ENCODE measurements at regions not wholly inside any gene's neighbourhood (a gene's known extent, or its start where the extent isn't known, plus 50 kb on each side); places are given as distances from the start of the nearest gene placed in this dataset.
"Not testable (repeated sequence)": the region's sequence is repeated elsewhere in the genome, so short reads cannot be mapped to it uniquely, and the experiment has no call there.

GRCh38 chr7:93810561-93810960 is 80.0 kb downstream of the TFPI2 start:
- no peak for ATAC-seq
- TF ChIP-seq CTCF (IDR thresholded peaks at IDR 0.05) = no peak
- no peak overlapping the region for H3K4me3 Mint-ChIP-seq
- no peaks in the 10 kb centered on the region for H3K9me3 Mint-ChIP-seq
- no peaks in the 10 kb centered on the region for H3K27me3 Mint-ChIP-seq
- ChIA-PET POLR2A (no interaction called here), CTCF (no interaction called here)
- H3K4me1 Mint-ChIP-seq (ENCODE audit: low read depth) = no peaks in the 10 kb centered on the region
- no peaks in the 10 kb centered on the region for H3K36me3 Mint-ChIP-seq (ENCODE audit: low read depth)
- no peak overlapping the region for H3K27ac Mint-ChIP-seq
- no peak for DNase-seq
- intact Hi-C loops (cut with micrococcal nuclease) = no loop called here

- ATAC-seq (no peak), DNase-seq (no peak)
- H3K27ac Mint-ChIP-seq = no peak overlapping the region
- CTCF ChIA-PET = no interaction called here
- H3K9me3 Mint-ChIP-seq = no peaks in the 10 kb centered on the region
- intact Hi-C loops (cut with micrococcal nuclease) = no loop called here
- no peak for TF ChIP-seq CTCF (IDR thresholded peaks at IDR 0.05)
- H3K4me1 Mint-ChIP-seq (ENCODE audit: low read depth) = no peaks in the 10 kb centered on the region
- H3K27me3 Mint-ChIP-seq = no peaks in the 10 kb centered on the region
- H3K36me3 Mint-ChIP-seq (ENCODE audit: low read depth) = no peaks in the 10 kb centered on the region
- H3K4me3 Mint-ChIP-seq = no peak overlapping the region
- POLR2A ChIA-PET = no interaction called here
These were observed 85.8 kb downstream of the TFPI2 start for GRCh38 chr7:93804726-93805125.

GRCh38 chr7:93799750-93800357 is 90.7 kb downstream of the TFPI2 start:
- Mint-ChIP-seq H3K27me3 (no peaks in the 10 kb centered on the region), H3K4me1 (ENCODE audit: low read depth) (no peaks in the 10 kb centered on the region), H3K4me3 (no peak overlapping the region), H3K27ac (no peak overlapping the region), H3K36me3 (ENCODE audit: low read depth) (no peaks in the 10 kb centered on the region), H3K9me3 (no peaks in the 10 kb centered on the region)
- CTCF ChIA-PET = no interaction called here
- peak; percentile 22 for TF ChIP-seq CTCF (IDR thresholded peaks at IDR 0.05)
- POLR2A ChIA-PET = no interaction called here
- intact Hi-C loops (cut with micrococcal nuclease) = no loop called here
- ATAC-seq (no peak), DNase-seq (no peak)

GRCh38 chr7:93793084-93793697 is 97.4 kb downstream of the TFPI2 start:
- DNase-seq; H3K27me3 Mint-ChIP-seq; ATAC-seq; CTCF ChIA-PET; H3K27ac Mint-ChIP-seq; H3K4me1 Mint-ChIP-seq (ENCODE audit: low read depth); POLR2A ChIA-PET; H3K4me3 Mint-ChIP-seq; H3K36me3 Mint-ChIP-seq (ENCODE audit: low read depth); H3K9me3 Mint-ChIP-seq; intact Hi-C loops (cut with micrococcal nuclease): not testable (repeated sequence)

GRCh38 chr7:93779115-93779514 is 111.4 kb downstream of the TFPI2 start:
- Mint-ChIP-seq H3K27ac (no peak overlapping the region), H3K4me1 (ENCODE audit: low read depth) (no peaks in the 10 kb centered on the region), H3K4me3 (no peak overlapping the region), H3K27me3 (no peaks in the 10 kb centered on the region), H3K36me3 (ENCODE audit: low read depth) (no peaks in the 10 kb centered on the region), H3K9me3 (no peaks in the 10 kb centered on the region)
- intact Hi-C loops (cut with micrococcal nuclease) = no loop called here
- POLR2A ChIA-PET = no interaction called here
- no peak for TF ChIP-seq CTCF (IDR thresholded peaks at IDR 0.05)
- no peak for ATAC-seq
- DNase-seq = no peak
- CTCF ChIA-PET = no interaction called here
